ENCODE measurements at regions not wholly inside any gene's neighbourhood (a gene's known extent, or its start where the extent isn't known, plus 50 kb on each side); places are given as distances from the start of the nearest gene placed in this dataset.

DNA sequence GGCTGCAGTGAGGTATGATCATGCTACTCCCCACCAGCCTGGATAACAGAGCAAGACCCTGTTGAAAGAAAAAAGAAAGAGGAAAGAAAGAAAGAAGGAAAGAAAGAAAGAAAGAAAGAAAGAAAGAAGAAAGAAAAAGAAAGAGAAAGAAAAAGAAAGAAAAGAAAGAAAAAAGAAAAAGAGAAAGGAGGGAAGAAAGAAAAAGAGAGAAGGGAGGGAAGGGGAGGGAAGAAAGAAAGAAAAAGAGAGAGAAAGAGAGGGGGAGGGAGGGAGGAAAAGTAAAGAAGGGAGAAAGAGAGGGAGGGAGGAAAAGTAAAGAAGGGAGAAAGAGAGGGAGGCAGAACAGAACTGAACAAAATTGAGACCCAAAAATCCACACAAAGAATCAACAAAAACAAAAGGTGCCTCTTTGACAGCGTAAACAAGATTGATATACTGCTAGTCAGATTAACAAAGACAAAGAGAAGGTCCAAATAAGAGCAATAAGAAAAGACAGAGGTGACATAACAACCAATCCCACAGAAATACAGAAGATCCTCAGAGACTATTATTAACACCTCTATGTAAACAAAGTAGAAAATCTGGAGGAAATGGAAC is 293.9 kb upstream of the AMIGO2 start:
- 90% methylated on average over 1 of the region's 1 CpG for WGBS (ENCODE audit: insufficient coverage, low coverage, low lambda C conversion rate, missing lambda C conversion rate)
- no peak overlapping the region for H3K27ac ChIP-seq
- no peaks in the 10 kb centered on the region for H3K9me3 ChIP-seq
- TF ChIP-seq, protein P1, sequence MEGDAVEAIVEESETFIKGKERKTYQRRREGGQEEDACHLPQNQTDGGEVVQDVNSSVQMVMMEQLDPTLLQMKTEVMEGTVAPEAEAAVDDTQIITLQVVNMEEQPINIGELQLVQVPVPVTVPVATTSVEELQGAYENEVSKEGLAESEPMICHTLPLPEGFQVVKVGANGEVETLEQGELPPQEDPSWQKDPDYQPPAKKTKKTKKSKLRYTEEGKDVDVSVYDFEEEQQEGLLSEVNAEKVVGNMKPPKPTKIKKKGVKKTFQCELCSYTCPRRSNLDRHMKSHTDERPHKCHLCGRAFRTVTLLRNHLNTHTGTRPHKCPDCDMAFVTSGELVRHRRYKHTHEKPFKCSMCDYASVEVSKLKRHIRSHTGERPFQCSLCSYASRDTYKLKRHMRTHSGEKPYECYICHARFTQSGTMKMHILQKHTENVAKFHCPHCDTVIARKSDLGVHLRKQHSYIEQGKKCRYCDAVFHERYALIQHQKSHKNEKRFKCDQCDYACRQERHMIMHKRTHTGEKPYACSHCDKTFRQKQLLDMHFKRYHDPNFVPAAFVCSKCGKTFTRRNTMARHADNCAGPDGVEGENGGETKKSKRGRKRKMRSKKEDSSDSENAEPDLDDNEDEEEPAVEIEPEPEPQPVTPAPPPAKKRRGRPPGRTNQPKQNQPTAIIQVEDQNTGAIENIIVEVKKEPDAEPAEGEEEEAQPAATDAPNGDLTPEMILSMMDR (IDR thresholded peaks at IDR 0.05), result no peak
- TF ChIP-seq POLR2A (IDR thresholded peaks at IDR 0.05), result no peak
- ATAC-seq (no peak), DNase-seq (no peak)
- peaks cover 0 to 18% (median under 1%) of the 10 kb centered on the region in 4 donors for H3K4me1 ChIP-seq
- intact Hi-C loops (cut with DNase I), result no loop called here
- H3K36me3 ChIP-seq, result no peaks in the 10 kb centered on the region
- no peaks in the 10 kb centered on the region for H3K27me3 ChIP-seq
- no peak overlapping the region for H3K4me3 ChIP-seq

DNA sequence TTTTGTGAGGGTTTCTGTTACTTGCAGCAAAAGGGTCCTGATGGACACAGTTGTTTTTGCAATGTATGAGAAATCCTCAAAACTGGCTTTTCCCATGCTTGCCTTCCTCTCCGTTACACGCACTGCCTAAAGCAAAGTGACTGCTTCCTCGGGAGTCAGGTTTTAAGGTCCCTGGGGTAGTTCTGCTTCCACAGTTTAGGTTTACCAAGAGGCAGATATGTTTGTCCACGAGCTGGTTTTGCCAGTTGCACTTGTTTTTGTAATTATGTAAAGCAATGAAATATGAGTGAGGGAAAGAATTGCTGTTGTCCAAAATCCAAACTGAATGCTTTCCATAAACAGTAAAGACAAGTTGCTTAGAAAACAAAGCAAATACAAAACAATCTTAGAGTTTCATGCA is 290.7 kb upstream of the AMIGO2 start:
- intact Hi-C loops (cut with DNase I), result no loop called here
- no peaks in the 10 kb centered on the region for H3K9me3 ChIP-seq
- no peaks in the 10 kb centered on the region for H3K4me1 ChIP-seq
- ATAC-seq, result no peak
- TF ChIP-seq, protein P1 (IDR thresholded peaks at IDR 0.05), result no peak
- TF ChIP-seq POLR2A (IDR thresholded peaks at IDR 0.05), result no peak
- H3K27ac ChIP-seq, result no peak overlapping the region
- H3K4me3 ChIP-seq, result no peak overlapping the region
- 89% methylated on average over 4 of the region's 4 CpGs for WGBS (ENCODE audit: insufficient coverage, low coverage, low lambda C conversion rate, missing lambda C conversion rate)
- H3K27me3 ChIP-seq, result no peaks in the 10 kb centered on the region
- H3K36me3 ChIP-seq, result no peaks in the 10 kb centered on the region
- no peak for DNase-seq

DNA sequence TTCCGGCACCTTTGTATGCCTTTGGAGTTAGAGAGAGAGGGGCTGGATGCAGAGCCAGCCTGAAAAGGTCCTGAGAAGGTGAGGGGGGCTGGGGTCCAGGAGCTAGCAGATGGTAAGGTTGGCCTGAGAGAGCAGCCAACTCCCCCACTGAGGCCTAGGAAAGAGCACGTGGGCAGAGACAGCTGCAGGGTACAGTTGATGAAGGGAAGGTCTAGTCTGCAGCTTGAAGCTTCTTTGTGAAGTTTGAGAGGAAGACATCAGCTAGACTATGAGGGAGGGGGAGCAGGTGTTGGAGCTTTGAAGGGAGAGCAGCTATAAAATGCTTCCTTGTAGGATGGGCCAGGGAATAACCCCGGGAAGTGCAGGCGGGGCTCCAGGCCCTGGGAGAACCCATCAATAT is 289.3 kb upstream of the AMIGO2 start:
- no peaks in the 10 kb centered on the region for H3K4me1 ChIP-seq
- no peaks in the 10 kb centered on the region for H3K9me3 ChIP-seq
- H3K4me3 ChIP-seq, result no peak overlapping the region
- no peaks in the 10 kb centered on the region for H3K27me3 ChIP-seq
- intact Hi-C loops (cut with DNase I), result no loop called here
- no peaks in the 10 kb centered on the region for H3K36me3 ChIP-seq
- H3K27ac ChIP-seq, result no peak overlapping the region
- ATAC-seq (no peak), DNase-seq (no peak)
- WGBS (ENCODE audit: insufficient coverage, low coverage, low lambda C conversion rate, missing lambda C conversion rate), result 79% methylated on average over 2 of the region's 4 CpGs
- TF ChIP-seq, protein P1 (IDR thresholded peaks at IDR 0.05), result no peak
- no peak for TF ChIP-seq POLR2A (IDR thresholded peaks at IDR 0.05)

DNA sequence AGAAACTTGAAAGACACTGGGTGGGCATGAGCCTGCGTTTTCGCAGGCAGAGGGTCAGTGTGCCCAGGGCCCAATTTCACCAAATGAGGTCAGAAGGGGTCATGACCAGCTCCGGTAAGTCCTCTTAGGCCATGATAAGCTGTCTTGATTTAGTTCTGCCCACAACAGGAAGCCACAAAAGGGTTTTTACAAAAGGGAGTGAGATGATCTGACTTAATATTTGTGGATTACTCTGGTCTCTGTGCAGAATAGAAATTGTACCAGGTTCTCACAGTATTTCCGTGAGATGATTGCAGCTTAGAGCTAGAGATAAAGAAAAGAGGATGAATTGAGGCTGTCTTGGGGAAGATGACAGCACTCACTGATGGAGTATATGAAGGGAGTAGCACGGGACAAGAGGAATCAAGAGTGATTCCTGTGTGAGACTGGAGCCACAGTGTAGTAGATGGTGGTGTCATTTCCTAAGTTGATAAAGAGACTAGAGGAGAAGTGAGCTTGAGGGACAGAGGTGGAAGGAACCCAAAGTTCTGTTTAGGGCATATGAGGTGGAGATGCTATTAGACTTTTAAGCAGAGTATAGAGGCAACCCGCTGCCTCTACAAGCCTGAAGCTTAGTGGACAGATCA is 288.3 kb upstream of the AMIGO2 start:
- ATAC-seq (no peak), DNase-seq (no peak)
- Histone ChIP-seq H3K27me3 (no peaks in the 10 kb centered on the region), H3K27ac (no peak overlapping the region), H3K9me3 (no peaks in the 10 kb centered on the region), H3K4me3 (no peak overlapping the region), H3K4me1 (no peaks in the 10 kb centered on the region), H3K36me3 (no peaks in the 10 kb centered on the region)
- intact Hi-C loops (cut with DNase I), result no loop called here
- WGBS (ENCODE audit: insufficient coverage, low coverage, low lambda C conversion rate, missing lambda C conversion rate), result 73% methylated on average over 6 of the region's 6 CpGs
- TF ChIP-seq, protein P1 (IDR thresholded peaks at IDR 0.05), result no peak
